Middle frontal gyrus (tissue), 1 donor: ENCODE measurements at regions not wholly inside any gene's neighbourhood (a gene's known extent, or its start where the extent isn't known, plus 50 kb on each side); places are given as distances from the start of the nearest gene placed in this dataset.

ENCODE experiments used
- DNase-seq: peaks from one replicate; pipeline ENCODE4 v3.0.0-alpha.2; 2015; ENCODE audit warnings: low spot score; ENCODE audit errors: extremely low spot score

- peak; percentile 26 for DNase-seq
Measured at GRCh38 chr11:133720951-133721350, 124.4 kb downstream of the SPATA19 start.

- no peak for DNase-seq
Measured at GRCh38 chr11:133719532-133720235, 125.6 kb downstream of the SPATA19 start.

GRCh38 chr11:133718831-133719230 is 126.5 kb downstream of the SPATA19 start:
- no peak for DNase-seq

GRCh38 chr11:133718238-133718637 is 127.1 kb downstream of the SPATA19 start:
- DNase-seq, result no peak

- no peak for DNase-seq
Measured at GRCh38 chr11:133716602-133717001, 128.7 kb downstream of the SPATA19 start.

GRCh38 chr11:133715602-133716001 is 129.7 kb downstream of the SPATA19 start:
- DNase-seq, result no peak

- DNase-seq, result no peak
Measured at GRCh38 chr11:133714471-133715375, 130.6 kb downstream of the SPATA19 start.

- no peak for DNase-seq
Measured at GRCh38 chr11:133713844-133714243, 131.5 kb downstream of the SPATA19 start.

GRCh38 chr11:133713406-133713805 is 131.9 kb downstream of the SPATA19 start:
- no peak for DNase-seq

- DNase-seq, result no peak
Measured at GRCh38 chr11:133712051-133712560, 133.2 kb downstream of the SPATA19 start.

GRCh38 chr11:133711545-133711944 is 133.8 kb downstream of the SPATA19 start:
- DNase-seq, result no peak

- no peak for DNase-seq
Measured at GRCh38 chr11:133710681-133711240, 134.6 kb downstream of the SPATA19 start.

- no peak for DNase-seq
Measured at GRCh38 chr11:133710241-133710640, 135.1 kb downstream of the SPATA19 start.

GRCh38 chr11:133708547-133709051 is 136.7 kb downstream of the SPATA19 start:
- no peak for DNase-seq

- DNase-seq, result no peak
Measured at GRCh38 chr11:133706925-133707794, 138.2 kb downstream of the SPATA19 start.

GRCh38 chr11:133705873-133706272 is 139.4 kb downstream of the SPATA19 start:
- DNase-seq, result no peak

GRCh38 chr11:133705074-133705648 is 140.2 kb downstream of the SPATA19 start:
- no peak for DNase-seq

- no peak for DNase-seq
Measured at GRCh38 chr11:133699071-133699470, 146.2 kb downstream of the SPATA19 start.

- no peak for DNase-seq
Measured at GRCh38 chr11:133698654-133699053, 146.7 kb downstream of the SPATA19 start.

- DNase-seq, result no peak
Measured at GRCh38 chr11:133697603-133698180, 147.6 kb downstream of the SPATA19 start.
